ENCODE measurements at regions not wholly inside any gene's neighbourhood (a gene's known extent, or its start where the extent isn't known, plus 50 kb on each side); places are given as distances from the start of the nearest gene placed in this dataset.

- H3K9ac ChIP-seq (ENCODE audit: control insufficient read depth, extremely low read depth, insufficient read depth, low read length) = no peak overlapping the region
- no peak overlapping the region for H3K27ac ChIP-seq (ENCODE audit: control insufficient read depth, insufficient read depth, low read length)
- no peak overlapping the region for H3K4me3 ChIP-seq (ENCODE audit: control insufficient read depth in 2 of 3, extremely low read depth in 1 of 3, insufficient read depth in 2 of 3, low read depth in 1 of 3, low read length in 3 of 3)
- no peaks in the 10 kb centered on the region for H4K20me1 ChIP-seq (ENCODE audit: control insufficient read depth, extremely low read depth, insufficient read depth, low read length)
- no peaks in the 10 kb centered on the region for H3K27me3 ChIP-seq (ENCODE audit: control insufficient read depth, extremely low read depth, insufficient read depth, low read length)
- FAIRE-seq (no peak), DNase-seq (ENCODE audit: low read depth, low spot score) (no peak)
- dilution Hi-C loops (cut with MboI; ENCODE audit: extremely low pct_ligation_motif_present, low sequenced_read_pairs) = no loop called here
- no peaks in the 10 kb centered on the region for H3K36me3 ChIP-seq (ENCODE audit: control insufficient read depth in 2 of 2, extremely low read depth in 1 of 2, insufficient read depth in 2 of 2, low read length in 2 of 2)
- no peak overlapping the region for H3K4me2 ChIP-seq (ENCODE audit: control insufficient read depth, extremely low read depth, insufficient read depth, low read depth, low read length)
- no peaks in the 10 kb centered on the region for H3K9me1 ChIP-seq (ENCODE audit: control insufficient read depth, extremely low read depth, insufficient read depth, low read length)
- H3K79me2 ChIP-seq (ENCODE audit: control insufficient read depth, insufficient read depth, low read length) = no peaks in the 10 kb centered on the region
- H3K9me3 ChIP-seq (ENCODE audit: control insufficient read depth, low read depth, low read length) = no peaks in the 10 kb centered on the region
- no peaks in the 10 kb centered on the region for H3K4me1 ChIP-seq (ENCODE audit: control insufficient read depth, extremely low read depth, insufficient read depth, low read length)
- no peak for TF ChIP-seq EZH2 (IDR thresholded peaks at IDR 0.05; ENCODE audit: low read length)
- TF ChIP-seq, protein P1, sequence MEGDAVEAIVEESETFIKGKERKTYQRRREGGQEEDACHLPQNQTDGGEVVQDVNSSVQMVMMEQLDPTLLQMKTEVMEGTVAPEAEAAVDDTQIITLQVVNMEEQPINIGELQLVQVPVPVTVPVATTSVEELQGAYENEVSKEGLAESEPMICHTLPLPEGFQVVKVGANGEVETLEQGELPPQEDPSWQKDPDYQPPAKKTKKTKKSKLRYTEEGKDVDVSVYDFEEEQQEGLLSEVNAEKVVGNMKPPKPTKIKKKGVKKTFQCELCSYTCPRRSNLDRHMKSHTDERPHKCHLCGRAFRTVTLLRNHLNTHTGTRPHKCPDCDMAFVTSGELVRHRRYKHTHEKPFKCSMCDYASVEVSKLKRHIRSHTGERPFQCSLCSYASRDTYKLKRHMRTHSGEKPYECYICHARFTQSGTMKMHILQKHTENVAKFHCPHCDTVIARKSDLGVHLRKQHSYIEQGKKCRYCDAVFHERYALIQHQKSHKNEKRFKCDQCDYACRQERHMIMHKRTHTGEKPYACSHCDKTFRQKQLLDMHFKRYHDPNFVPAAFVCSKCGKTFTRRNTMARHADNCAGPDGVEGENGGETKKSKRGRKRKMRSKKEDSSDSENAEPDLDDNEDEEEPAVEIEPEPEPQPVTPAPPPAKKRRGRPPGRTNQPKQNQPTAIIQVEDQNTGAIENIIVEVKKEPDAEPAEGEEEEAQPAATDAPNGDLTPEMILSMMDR (optimal IDR thresholded peaks at IDR 0.05 in 1 of 3, IDR thresholded peaks at IDR 0.05 in 1 of 3, conservative IDR thresholded peaks at IDR 0.05 in 1 of 3; ENCODE audit: extremely low read depth in 1 of 3, insufficient read depth in 2 of 3, low read length in 3 of 3) = no peak
- H2AFZ ChIP-seq (ENCODE audit: control insufficient read depth, low read length) = no peak overlapping the region
Measured at GRCh38 chr2:198316852-198317396, 512.5 kb downstream of the PLCL1 start.

DNA sequence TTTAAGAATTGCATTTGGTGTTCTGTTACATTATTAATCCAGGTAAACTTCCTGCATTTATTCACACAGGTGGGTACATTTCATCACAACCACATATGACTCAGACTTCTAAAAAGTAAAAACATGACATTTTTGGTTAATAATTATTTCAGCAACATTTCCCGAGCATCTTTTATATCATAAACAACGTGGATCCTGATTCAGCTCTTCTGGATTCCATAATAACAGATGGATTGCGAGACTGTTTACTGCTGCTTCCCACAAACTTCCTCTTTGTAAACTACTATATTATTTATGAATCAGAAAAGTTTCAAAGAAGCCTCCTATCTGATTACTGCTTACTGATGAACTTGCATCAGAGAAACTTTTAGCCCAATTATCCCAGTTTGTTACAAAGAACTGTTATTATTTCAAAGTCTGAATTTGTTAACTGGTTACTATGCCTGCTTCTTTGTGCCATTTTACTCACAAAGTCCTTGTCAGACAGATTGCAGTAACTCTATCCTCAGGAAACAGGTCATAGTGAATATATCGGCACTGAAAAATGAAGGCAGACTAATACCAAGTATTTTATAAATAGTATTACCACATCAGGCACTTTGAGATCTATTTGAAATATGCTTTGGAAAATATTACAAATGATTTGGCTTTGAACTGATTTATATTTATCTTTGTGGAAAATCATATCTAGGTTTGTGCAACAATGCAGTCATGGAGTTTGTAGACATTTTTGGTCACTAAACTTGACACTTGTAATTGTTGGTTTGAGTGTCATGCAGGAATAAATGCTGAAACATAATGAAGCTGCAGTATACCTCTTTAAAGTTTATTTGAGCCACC lies 511.6 kb downstream of the PLCL1 start:
- Histone ChIP-seq H3K4me2 (ENCODE audit: control insufficient read depth, extremely low read depth, insufficient read depth, low read depth, low read length) (no peak overlapping the region), H3K4me1 (ENCODE audit: control insufficient read depth, extremely low read depth, insufficient read depth, low read length) (no peaks in the 10 kb centered on the region), H3K9me3 (ENCODE audit: control insufficient read depth, low read depth, low read length) (no peaks in the 10 kb centered on the region), H3K4me3 (ENCODE audit: control insufficient read depth in 2 of 3, extremely low read depth in 1 of 3, insufficient read depth in 2 of 3, low read depth in 1 of 3, low read length in 3 of 3) (no peak overlapping the region), H3K27me3 (ENCODE audit: control insufficient read depth, extremely low read depth, insufficient read depth, low read length) (no peaks in the 10 kb centered on the region), H4K20me1 (ENCODE audit: control insufficient read depth, extremely low read depth, insufficient read depth, low read length) (no peaks in the 10 kb centered on the region), H3K36me3 (ENCODE audit: control insufficient read depth in 2 of 2, extremely low read depth in 1 of 2, insufficient read depth in 2 of 2, low read length in 2 of 2) (no peaks in the 10 kb centered on the region), H3K27ac (ENCODE audit: control insufficient read depth, insufficient read depth, low read length) (no peak overlapping the region), H3K9ac (ENCODE audit: control insufficient read depth, extremely low read depth, insufficient read depth, low read length) (no peak overlapping the region), H3K79me2 (ENCODE audit: control insufficient read depth, insufficient read depth, low read length) (no peaks in the 10 kb centered on the region), H3K9me1 (ENCODE audit: control insufficient read depth, extremely low read depth, insufficient read depth, low read length) (no peaks in the 10 kb centered on the region), H2AFZ (ENCODE audit: control insufficient read depth, low read length) (no peak overlapping the region)
- DNase-seq (ENCODE audit: low read depth, low spot score) = no peak
- TF ChIP-seq EZH2 (IDR thresholded peaks at IDR 0.05; ENCODE audit: low read length) = no peak
- TF ChIP-seq, protein P1 (optimal IDR thresholded peaks at IDR 0.05 in 1 of 3, IDR thresholded peaks at IDR 0.05 in 1 of 3, conservative IDR thresholded peaks at IDR 0.05 in 1 of 3; ENCODE audit: extremely low read depth in 1 of 3, insufficient read depth in 2 of 3, low read length in 3 of 3) = no peak
- dilution Hi-C loops (cut with MboI; ENCODE audit: extremely low pct_ligation_motif_present, low sequenced_read_pairs) = no loop called here
- FAIRE-seq = no peak

All from keratinocyte (primary cell).